Pancreas (tissue), 10 donors: ENCODE measurements at regions not wholly inside any gene's neighbourhood (a gene's known extent, or its start where the extent isn't known, plus 50 kb on each side); places are given as distances from the start of the nearest gene placed in this dataset.

ENCODE experiments used
- ATAC-seq, 4 donors: fragments of 200-7000 bp; cut with Tn5 transposase; one replicate each; pipeline versions ENCODE4 v1.8.0 to v1.9.1; 2020; ENCODE audit warnings: mild to moderate bottlenecking in 4 of 4, moderate library complexity in 4 of 4
- DNase-seq, 6 donors: peaks; one replicate each; pipeline ENCODE4 v3.0.0-alpha.2; 2020
- FAIRE-seq: peaks from 2 replicates; lab custom pipeline; 2012; peaks lifted over from hg19 to GRCh38; lab: Jason Lieb, UNC
- H3K27ac ChIP-seq, 4 donors: fragments of 200-600 bp; sonication (generic); 1 replicate in 3 of 4; 2 replicates in 1 of 4; pipeline versions ENCODE4 v1.5.0 to v1.8.0; 2020
- H3K27me3 ChIP-seq, 4 donors: fragments of 200-600 bp; one replicate each; pipeline ENCODE4 v1.8.0; 2021
- H3K36me3 ChIP-seq, 3 donors: fragments of 200-600 bp; sonication (generic) in 1 of 3; one replicate each; pipeline versions ENCODE4 v1.5.0 to v1.8.0; 2020 to 2021
- H3K4me1 ChIP-seq, 3 donors: fragments of 200-600 bp; one replicate each; pipeline ENCODE4 v1.8.0; 2021
- H3K4me3 ChIP-seq, 4 donors: fragments of 200-600 bp; sonication (generic) in 2 of 4; one replicate each; pipeline versions ENCODE4 v1.5.0 to v1.8.0; 2020 to 2021
- H3K9me3 ChIP-seq, 4 donors: fragments of 200-600 bp; one replicate each; pipeline ENCODE4 v1.8.0; 2021
- WGBS, 2 donors: extraction: QIAGEN DNeasy Blood & Tissue Kit; methylation state at CpG; one replicate each; pipeline ENCODE4 v1.1.7; 2013; 5-methylcytosine and 5-hydroxymethylcytosine counted together
- intact Hi-C, 3 donors: fragments of 100-400 bp; cut with DNase I; formaldehyde crosslinking; loops; one replicate each; pipeline versions ENCODE4 v1.11.1 to v1.14.2; 2022
- TF ChIP-seq, protein P1 (sequence below), 4 donors: fragments of 200-600 bp; sonication (generic) in 3 of 4; IDR thresholded peaks; one replicate each; pipeline versions ENCODE4 v1.5.0 to v1.8.0; 2021; ENCODE audit warnings: antibody characterized with exemption in 4 of 4
- donor health status: healthy with polysubstance abuse.
- donor health status: DM: no; HTN: no; CAD: no; lungs with moderate emphysema.
- donor health status: DM: no; HTN: no; CAD: no.
- donor health status: control.
- donor health status: control.
- donor health status: Bipolar disorder and iron deficiency.
- donor health status: DM: yes; HTN: yes; CAD: no.
- donor health status: DM: no; HTN: no; CAD: no.
- donor health status: DM: no; HTN: no; CAD: no.
- donor health status: DM: yes; HTN: yes; CAD: no.

DNA sequence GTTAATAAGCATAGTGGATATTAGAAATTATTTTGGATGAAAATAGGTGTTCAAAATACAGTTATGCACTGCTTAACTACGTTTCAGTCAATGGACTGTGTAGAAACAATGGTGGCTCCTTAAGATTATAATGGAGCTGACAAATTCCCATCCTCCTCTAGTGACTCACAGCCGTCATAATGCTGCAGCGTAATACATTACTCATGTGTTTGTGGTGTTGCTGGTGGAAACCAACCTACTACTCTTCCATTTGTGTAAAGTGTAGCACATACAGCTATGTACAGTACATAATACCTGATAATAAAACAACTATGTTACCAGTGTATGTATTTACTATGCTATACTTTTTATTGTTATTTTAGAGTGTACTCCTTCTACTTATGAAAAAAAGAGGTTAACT lies 111.2 kb upstream of the TMCC3 start:
- H3K4me3 ChIP-seq, result no peak overlapping the region
- H3K27me3 ChIP-seq, result no peaks in the 10 kb centered on the region
- H3K36me3 ChIP-seq, result no peaks in the 10 kb centered on the region
- no peaks in the 10 kb centered on the region for H3K4me1 ChIP-seq
- no peak for FAIRE-seq
- ATAC-seq, result no peak
- no peak for DNase-seq
- intact Hi-C loops, result no loop called here
- H3K9me3 ChIP-seq, result no peaks in the 10 kb centered on the region
- 71 to 79% methylated on average over 3 of the region's 3 CpGs for WGBS, 2 donors
- TF ChIP-seq, protein P1, sequence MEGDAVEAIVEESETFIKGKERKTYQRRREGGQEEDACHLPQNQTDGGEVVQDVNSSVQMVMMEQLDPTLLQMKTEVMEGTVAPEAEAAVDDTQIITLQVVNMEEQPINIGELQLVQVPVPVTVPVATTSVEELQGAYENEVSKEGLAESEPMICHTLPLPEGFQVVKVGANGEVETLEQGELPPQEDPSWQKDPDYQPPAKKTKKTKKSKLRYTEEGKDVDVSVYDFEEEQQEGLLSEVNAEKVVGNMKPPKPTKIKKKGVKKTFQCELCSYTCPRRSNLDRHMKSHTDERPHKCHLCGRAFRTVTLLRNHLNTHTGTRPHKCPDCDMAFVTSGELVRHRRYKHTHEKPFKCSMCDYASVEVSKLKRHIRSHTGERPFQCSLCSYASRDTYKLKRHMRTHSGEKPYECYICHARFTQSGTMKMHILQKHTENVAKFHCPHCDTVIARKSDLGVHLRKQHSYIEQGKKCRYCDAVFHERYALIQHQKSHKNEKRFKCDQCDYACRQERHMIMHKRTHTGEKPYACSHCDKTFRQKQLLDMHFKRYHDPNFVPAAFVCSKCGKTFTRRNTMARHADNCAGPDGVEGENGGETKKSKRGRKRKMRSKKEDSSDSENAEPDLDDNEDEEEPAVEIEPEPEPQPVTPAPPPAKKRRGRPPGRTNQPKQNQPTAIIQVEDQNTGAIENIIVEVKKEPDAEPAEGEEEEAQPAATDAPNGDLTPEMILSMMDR (IDR thresholded peaks at IDR 0.05), result no peak
- H3K27ac ChIP-seq, result no peak overlapping the region

DNA sequence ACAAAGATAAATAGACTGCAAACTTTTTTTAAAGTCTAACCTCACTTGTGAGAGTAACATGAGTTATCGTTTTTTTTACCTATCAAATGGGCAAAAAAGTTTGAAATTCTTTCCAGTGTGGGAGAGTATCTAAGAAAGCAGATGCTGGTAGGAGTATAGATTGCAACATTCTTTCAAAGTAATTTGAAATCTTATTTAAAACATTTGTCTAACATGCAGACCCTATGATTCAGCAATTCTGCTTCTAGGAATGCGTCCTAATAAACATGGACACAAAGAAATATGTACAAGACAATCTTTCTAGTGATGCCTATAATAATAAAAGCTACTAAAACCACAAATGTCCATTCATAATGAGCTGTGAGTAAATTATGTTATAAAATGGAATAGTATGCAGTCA lies 110.4 kb upstream of the TMCC3 start:
- TF ChIP-seq, protein P1 (IDR thresholded peaks at IDR 0.05), result no peak
- FAIRE-seq, result peak; percentile 63
- Histone ChIP-seq H3K9me3 (no peaks in the 10 kb centered on the region), H3K4me3 (no peak overlapping the region), H3K36me3 (no peaks in the 10 kb centered on the region), H3K4me1 (no peaks in the 10 kb centered on the region), H3K27ac (no peak overlapping the region), H3K27me3 (no peaks in the 10 kb centered on the region)
- 63 to 73% methylated on average over 2 of the region's 2 CpGs for WGBS, 2 donors
- intact Hi-C loops, result no loop called here
- ATAC-seq, result no peak
- no peak for DNase-seq

DNA sequence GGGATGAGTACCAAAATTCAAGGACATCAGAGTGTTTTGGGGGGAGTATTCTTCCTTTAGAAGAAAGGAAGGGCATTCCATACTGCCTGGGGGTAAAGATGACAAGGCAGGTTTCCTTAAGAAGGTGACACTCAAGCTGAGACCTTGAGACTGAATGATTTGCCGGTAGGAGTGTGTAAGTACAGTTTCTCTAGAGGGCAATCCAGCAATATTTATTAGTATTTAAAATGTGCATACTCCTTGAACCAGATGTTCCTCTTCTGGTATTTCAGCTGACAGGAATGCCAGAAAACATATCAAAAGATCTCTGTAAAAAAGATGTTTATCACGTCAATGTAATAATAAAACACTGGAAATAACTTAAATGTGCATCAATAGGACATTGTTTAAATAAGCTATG lies 106.4 kb upstream of the TMCC3 start:
- 30 to 32% methylated on average over 2 of the region's 2 CpGs for WGBS, 2 donors
- Histone ChIP-seq H3K27ac (no peak overlapping the region), H3K27me3 (no peaks in the 10 kb centered on the region), H3K36me3 (no peaks in the 10 kb centered on the region), H3K9me3 (no peaks in the 10 kb centered on the region), H3K4me1 (no peaks in the 10 kb centered on the region), H3K4me3 (no peak overlapping the region)
- FAIRE-seq (no peak), ATAC-seq (no peak), DNase-seq (no peak)
- intact Hi-C loops, result no loop called here
- TF ChIP-seq, protein P1 (IDR thresholded peaks at IDR 0.05), result no peak

DNA sequence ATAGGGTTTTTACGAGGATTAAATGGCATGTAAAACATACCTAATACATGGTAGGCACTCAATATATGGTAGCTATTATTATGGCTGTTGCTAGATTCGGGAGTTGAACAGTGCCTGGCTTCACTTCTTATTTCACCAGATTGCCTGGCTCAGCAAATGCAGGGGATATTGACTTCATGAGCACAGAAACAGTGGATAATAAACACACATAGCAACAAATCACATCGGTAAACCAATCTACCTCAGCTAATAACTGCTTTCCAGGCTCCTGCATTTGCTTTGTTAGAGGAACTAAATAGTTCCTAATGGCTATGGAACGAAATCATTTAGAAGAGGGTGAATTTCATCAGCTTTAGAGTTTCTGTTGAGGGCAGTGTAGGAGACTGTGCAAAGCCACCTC lies 105.2 kb upstream of the TMCC3 start:
- FAIRE-seq, result no peak
- 71 to 82% methylated on average over 4 of the region's 4 CpGs for WGBS, 2 donors

GRCh38 chr12:94754653-94755052 lies 104.3 kb upstream of the TMCC3 start:
- ATAC-seq (no peak), FAIRE-seq (no peak), DNase-seq (no peak)
- H3K4me3 ChIP-seq, result no peak overlapping the region
- H3K27ac ChIP-seq, result no peak overlapping the region
- no peaks in the 10 kb centered on the region for H3K4me1 ChIP-seq
- TF ChIP-seq, protein P1 (IDR thresholded peaks at IDR 0.05), result no peak
- intact Hi-C loops, result no loop called here
- H3K27me3 ChIP-seq, result no peaks in the 10 kb centered on the region
- no peaks in the 10 kb centered on the region for H3K36me3 ChIP-seq
- H3K9me3 ChIP-seq, result no peaks in the 10 kb centered on the region

More for the DNA sequence above, 105.2 kb upstream of the TMCC3 start:
- no peaks in the 10 kb centered on the region for H3K27me3 ChIP-seq
- DNase-seq (no peak), ATAC-seq (peak in 2 of 4 donors; percentile 18 to 68)
- no peaks in the 10 kb centered on the region for H3K36me3 ChIP-seq
- H3K4me3 ChIP-seq, result no peak overlapping the region
- no peaks in the 10 kb centered on the region for H3K4me1 ChIP-seq
- H3K9me3 ChIP-seq, result no peaks in the 10 kb centered on the region
- intact Hi-C loops, result no loop called here
- TF ChIP-seq, protein P1 (IDR thresholded peaks at IDR 0.05), result no peak
- no peak overlapping the region for H3K27ac ChIP-seq
